IMR-90 (cell line): ENCODE measurements at regions not wholly inside any gene's neighbourhood (a gene's known extent, or its start where the extent isn't known, plus 50 kb on each side); places are given as distances from the start of the nearest gene placed in this dataset.

Experiments
- ATAC-seq: fragments of 200-7000 bp; cut with Tn5 transposase; 2 replicates; pipeline ENCODE4 v1.9.1; 2020; ENCODE audit warnings: low read depth, mild to moderate bottlenecking, moderate library complexity
- BruUV-seq: library from RNA; stranded (reverse); fragments of 400-500 nt; replicated peaks from 2 replicates; lab custom pipeline; 2021; lab: Mats Ljungman, UMichigan
- CTCF ChIA-PET: fragments of 300-600 bp; formaldehyde crosslinking; extraction: SDS; loops from one replicate; lab custom pipeline; 2021; ENCODE audit warnings: antibody characterized with exemption; lab: Yijun Ruan, JAX
- POLR2A ChIA-PET: fragments of 300-600 bp; sonication (Branson Sonifier 250); formaldehyde crosslinking; loops from one replicate; lab custom pipeline; 2022; ENCODE audit warnings: antibody characterized with exemption; ENCODE audit not compliant: unreplicated experiment; lab: Charles Lee
- DNase-seq: peaks from one replicate; pipeline ENCODE4 v3.0.0; 2013
- H2AFZ ChIP-seq: replicated peaks from 2 replicates; pipeline ENCODE3; 2013; ENCODE audit warnings: low read length, mild to moderate bottlenecking; ENCODE audit not compliant: poor library complexity
- H2AK5ac ChIP-seq: 2 replicates; pipeline ENCODE4 v1.6.1; 2013; ENCODE audit warnings: low read depth, low read length, inconsistent platforms
- H2AK9ac ChIP-seq: replicated peaks from 2 replicates; pipeline ENCODE3; 2013; ENCODE audit warnings: mild to moderate bottlenecking, low read depth, low read length, moderate library complexity; ENCODE audit not compliant: poor library complexity
- H2BK120ac ChIP-seq: 2 replicates; pipeline ENCODE4 v1.6.1; 2013; ENCODE audit warnings: low read depth, low read length, inconsistent platforms
- H2BK15ac ChIP-seq: 3 replicates; pipeline ENCODE4 v1.6.1; 2013; ENCODE audit warnings: low read depth, low read length, inconsistent platforms
- H2BK20ac ChIP-seq: 2 replicates; pipeline ENCODE4 v1.6.1; 2013; ENCODE audit warnings: low read depth, mild to moderate bottlenecking, inconsistent platforms, low read length, moderate library complexity
- H2BK5ac ChIP-seq: 2 replicates; pipeline ENCODE4 v1.6.1; 2013; ENCODE audit warnings: mild to moderate bottlenecking, low read depth, low read length, inconsistent platforms; ENCODE audit not compliant: poor library complexity, severe bottlenecking
- H3K14ac ChIP-seq: replicated peaks from 2 replicates; pipeline ENCODE4 v1.6.1; 2013; ENCODE audit warnings: low read depth, low read length, inconsistent platforms
- H3K18ac ChIP-seq: 2 replicates; pipeline ENCODE4 v1.6.1; 2013; ENCODE audit warnings: low read depth, low read length, control low read depth
- H3K23ac ChIP-seq: 2 replicates; pipeline ENCODE4 v1.6.1; 2013; ENCODE audit warnings: low read depth, low read length, inconsistent platforms
- H3K27ac ChIP-seq: 2 replicates; pipeline ENCODE4 v1.5.1; 2013; ENCODE audit warnings: mild to moderate bottlenecking, control low read depth, low read length; ENCODE audit not compliant: insufficient read depth
- H3K27me3 ChIP-seq: 2 replicates; pipeline ENCODE4 v1.6.1; 2013; ENCODE audit warnings: low read length; ENCODE audit not compliant: control insufficient read depth, insufficient read depth
- H3K36me3 ChIP-seq: 2 replicates; pipeline ENCODE4 v1.6.1; 2013; ENCODE audit warnings: low read length, mixed read lengths; ENCODE audit not compliant: control insufficient read depth, insufficient read depth
- H3K4ac ChIP-seq: 2 replicates; pipeline ENCODE4 v1.6.1; 2013; ENCODE audit warnings: low read depth, low read length, inconsistent platforms
- H3K4me1 ChIP-seq: 2 replicates; pipeline ENCODE4 v1.6.1; 2013; ENCODE audit warnings: low read length, mixed read lengths; ENCODE audit not compliant: control insufficient read depth, insufficient read depth
- H3K4me2 ChIP-seq: 2 replicates; pipeline ENCODE4 v1.6.1; 2013; ENCODE audit warnings: low read depth, mild to moderate bottlenecking, control low read depth, low read length, moderate library complexity
- H3K4me3 ChIP-seq: 2 replicates; pipeline ENCODE4 v1.5.1; 2013; ENCODE audit warnings: low read depth, mild to moderate bottlenecking, control low read depth, low read length, moderate library complexity; ENCODE audit not compliant: insufficient read depth
- H3K56ac ChIP-seq: 2 replicates; pipeline ENCODE4 v1.6.1; 2013; ENCODE audit warnings: low read length, inconsistent platforms; ENCODE audit not compliant: insufficient read depth; ENCODE audit errors: extremely low read depth
- H3K79me1 ChIP-seq, 2 experiments: 2 replicates each; pipeline ENCODE4 v1.6.1; 2013; ENCODE audit warnings: low read length in 2 of 2, inconsistent platforms in 1 of 2, low read depth in 1 of 2
- H3K9ac ChIP-seq: 2 replicates; pipeline ENCODE4 v1.6.1; 2013; ENCODE audit warnings: low read depth, low read length, control low read depth
- H3K9me1 ChIP-seq: 2 replicates; pipeline ENCODE4 v1.6.1; 2013; ENCODE audit warnings: low read length, inconsistent platforms; ENCODE audit not compliant: insufficient read depth
- H3K9me3 ChIP-seq: 2 replicates; pipeline ENCODE4 v1.6.1; 2013; ENCODE audit warnings: low read length; ENCODE audit not compliant: control insufficient read depth, insufficient read depth
- H4K20me1 ChIP-seq: 2 replicates; pipeline ENCODE4 v1.6.1; 2013; ENCODE audit warnings: low read length, inconsistent platforms; ENCODE audit not compliant: insufficient read depth
- H4K5ac ChIP-seq: 2 replicates; pipeline ENCODE4 v1.6.1; 2013; ENCODE audit warnings: mild to moderate bottlenecking, low read depth, low read length, control low read depth
- H4K8ac ChIP-seq, 2 experiments: 2 replicates each; pipeline ENCODE4 v1.6.1; 2013; ENCODE audit warnings: low read depth in 2 of 2, low read length in 2 of 2, control low read depth in 1 of 2, inconsistent platforms in 1 of 2
- H4K91ac ChIP-seq: 2 replicates; pipeline ENCODE4 v1.6.1; 2013; ENCODE audit warnings: low read depth, low read length, inconsistent platforms; ENCODE audit not compliant: insufficient read depth
- BHLHE40 ChIP-seq: fragments of 150-350 bp; IDR thresholded peaks from 2 replicates; pipeline ENCODE4 v1.6.1; 2016; ENCODE audit warnings: mild to moderate bottlenecking, low read depth, low read length
- CEBPB ChIP-seq: IDR thresholded peaks from 2 replicates; pipeline ENCODE4 v1.6.1; 2012; ENCODE audit warnings: low read depth, low read length, improper control_type of control experiment
- CHD1 ChIP-seq: IDR thresholded peaks from 2 replicates; pipeline ENCODE4 v1.6.1; 2012; ENCODE audit warnings: low read depth, low read length, improper control_type of control experiment
- CTCF ChIP-seq: conservative IDR thresholded peaks from 2 replicates; pipeline ENCODE4 v1.5.1; 2012; ENCODE audit warnings: mild to moderate bottlenecking, low read depth, low read length, improper control_type of control experiment
- ELK1 ChIP-seq: fragments of 150-350 bp; IDR thresholded peaks from 2 replicates; pipeline ENCODE4 v1.6.1; 2016; ENCODE audit warnings: low read depth, mild to moderate bottlenecking, low read length, moderate library complexity, borderline replicate concordance
- FOS ChIP-seq: fragments of 150-350 bp; IDR thresholded peaks from 2 replicates; pipeline ENCODE4 v1.6.1; 2016; ENCODE audit warnings: low read depth, low read length
- MAFK ChIP-seq: IDR thresholded peaks from 2 replicates; pipeline ENCODE4 v1.6.1; 2012; ENCODE audit warnings: low read depth, low read length, improper control_type of control experiment
- MAZ ChIP-seq: IDR thresholded peaks from 2 replicates; pipeline ENCODE4 v1.6.1; 2012; ENCODE audit warnings: low read depth, mild to moderate bottlenecking, low read length, improper control_type of control experiment, moderate library complexity, borderline replicate concordance
- MXI1 ChIP-seq: IDR thresholded peaks from 2 replicates; pipeline ENCODE4 v1.6.1; 2012; ENCODE audit warnings: low read depth, mild to moderate bottlenecking, low read length, moderate library complexity, borderline replicate concordance
- NFE2L2 ChIP-seq: fragments of 150-350 bp; IDR thresholded peaks from 2 replicates; pipeline ENCODE4 v1.6.1; 2016; ENCODE audit warnings: low read depth, mild to moderate bottlenecking, low read length
- POLR2A ChIP-seq: IDR thresholded peaks from 2 replicates; pipeline ENCODE4 v1.6.1; 2012; ENCODE audit warnings: mild to moderate bottlenecking, low read depth, low read length
- RAD21 ChIP-seq: IDR thresholded peaks from 2 replicates; pipeline ENCODE4 v1.6.1; 2012; ENCODE audit warnings: low read length, improper control_type of control experiment
- RCOR1 ChIP-seq: IDR thresholded peaks from 2 replicates; pipeline ENCODE4 v1.6.1; 2012; ENCODE audit warnings: mild to moderate bottlenecking, low read length, improper control_type of control experiment; ENCODE audit not compliant: insufficient replicate concordance
- RFX5 ChIP-seq: IDR thresholded peaks from 2 replicates; pipeline ENCODE4 v1.8.0; 2012; ENCODE audit warnings: low read depth, mild to moderate bottlenecking, low read length, moderate library complexity
- SMC3 ChIP-seq: fragments of 150-350 bp; IDR thresholded peaks from 2 replicates; pipeline ENCODE4 v1.6.1; 2016; ENCODE audit warnings: low read depth, mild to moderate bottlenecking, antibody characterized with exemption, low read length, moderate library complexity
- USF2 ChIP-seq: fragments of 150-350 bp; IDR thresholded peaks from 2 replicates; pipeline ENCODE4 v1.6.1; 2017; ENCODE audit warnings: mild to moderate bottlenecking, antibody characterized with exemption, low read length, low read depth
- WGBS, 2 experiments: methylation state at CpG; one replicate each; pipeline versions ENCODE4 v1.1.5 to v1.1.7; 2013; ENCODE audit warnings: missing lambda C conversion rate in 2 of 2; ENCODE audit not compliant: insufficient read length in 1 of 2; ENCODE audit errors: extremely low coverage in 2 of 2; 5-methylcytosine and 5-hydroxymethylcytosine counted together
- dilution Hi-C: fragments of 300-500 bp; cut with HindIII; formaldehyde crosslinking; loops from one replicate; pipeline ENCODE4 v1.14.3; 2018; ENCODE audit warnings: low sequenced_read_pairs; ENCODE audit not compliant: unreplicated experiment
- in situ Hi-C: fragments of 300-500 bp; cut with MboI; formaldehyde crosslinking; loops from 3 replicates; pipeline ENCODE4 v1.14.3; 2019; ENCODE audit warnings: low sequenced_read_pairs, inconsistent platforms, mixed read lengths
- intact Hi-C: fragments of 100-400 bp; cut with micrococcal nuclease; formaldehyde crosslinking; loops from 2 replicates; pipeline ENCODE4 v1.10.0; 2022

GRCh38 chr5:66344544-66344943, 200.4 kb downstream of the SREK1 start:
- Histone ChIP-seq H4K20me1 (no peaks in the 10 kb centered on the region), H2BK20ac (no peak overlapping the region), H3K14ac (no peak overlapping the region), H3K27ac (no peak overlapping the region), H2BK15ac (no peak overlapping the region), H2BK5ac (no peak overlapping the region), H2AK5ac (no peak overlapping the region), H3K4me2 (no peak overlapping the region), H3K18ac (no peak overlapping the region), H3K9me1 (no peaks in the 10 kb centered on the region), H3K23ac (no peak overlapping the region), H4K8ac (no peak overlapping the region), H2AK9ac (no peak overlapping the region), H3K27me3 (no peaks in the 10 kb centered on the region; the same call in 1 of the 2 replicates), H3K36me3 (no peaks in the 10 kb centered on the region), H3K79me1 (no peaks in the 10 kb centered on the region), H3K4me1 (no peaks in the 10 kb centered on the region), H3K4me3 (no peak overlapping the region), H3K9ac (no peak overlapping the region), H4K5ac (no peak overlapping the region), H4K91ac (no peak overlapping the region), H2BK120ac (no peak overlapping the region), H3K9me3 (no peaks in the 10 kb centered on the region), H3K56ac (no peak overlapping the region), H3K4ac (no peak overlapping the region), H2AFZ (no peak overlapping the region)
- CTCF ChIA-PET, result interaction anchor here (0.5 kb wide), 1 partner anchor 23 kb away, joined by 3 read pairs; no protein-coding TSS in a partner anchor
- POLR2A ChIA-PET, result interaction anchor here (1.1 kb wide), 1 partner anchor 11 kb away, joined by 3 read pairs; no protein-coding TSS in a partner anchor
- no CpG with 5 or more reads among the region's 1 CpG for whole genome bisulfite sequencing, 2 experiments
- ATAC-seq, result no peak
- in situ Hi-C loops (no loop called here), intact Hi-C loops (no loop called here), dilution Hi-C loops (no loop called here)
- no TSS peak for BruUV-seq
- TF ChIP-seq ELK1 (no peak), SMC3 (no peak), FOS (no peak), CTCF (no peak), RAD21 (no peak), MAZ (no peak), POLR2A (no peak), USF2 (no peak), BHLHE40 (no peak), MAFK (no peak), CEBPB (no peak), NFE2L2 (no peak), RFX5 (no peak), RCOR1 (no peak), MXI1 (no peak), CHD1 (no peak)
- DNase-seq, result no peak
